WI38 (cell line): ENCODE measurements at regions not wholly inside any gene's neighbourhood (a gene's known extent, or its start where the extent isn't known, plus 50 kb on each side); places are given as distances from the start of the nearest gene placed in this dataset.
A peak's percentile ranks its signal among the peaks of the same experiment; 100 is the strongest.

Experiments
- H3K4me3 ChIP-seq: 2 replicates; pipeline ENCODE4 v1.5.1; 2011; ENCODE audit warnings: low read depth, mild to moderate bottlenecking, control low read depth, low read length
- CTCF ChIP-seq: IDR thresholded peaks from 2 replicates; pipeline ENCODE4 v1.5.1; 2012; ENCODE audit warnings: low read depth, mild to moderate bottlenecking, control low read depth, low read length

DNA sequence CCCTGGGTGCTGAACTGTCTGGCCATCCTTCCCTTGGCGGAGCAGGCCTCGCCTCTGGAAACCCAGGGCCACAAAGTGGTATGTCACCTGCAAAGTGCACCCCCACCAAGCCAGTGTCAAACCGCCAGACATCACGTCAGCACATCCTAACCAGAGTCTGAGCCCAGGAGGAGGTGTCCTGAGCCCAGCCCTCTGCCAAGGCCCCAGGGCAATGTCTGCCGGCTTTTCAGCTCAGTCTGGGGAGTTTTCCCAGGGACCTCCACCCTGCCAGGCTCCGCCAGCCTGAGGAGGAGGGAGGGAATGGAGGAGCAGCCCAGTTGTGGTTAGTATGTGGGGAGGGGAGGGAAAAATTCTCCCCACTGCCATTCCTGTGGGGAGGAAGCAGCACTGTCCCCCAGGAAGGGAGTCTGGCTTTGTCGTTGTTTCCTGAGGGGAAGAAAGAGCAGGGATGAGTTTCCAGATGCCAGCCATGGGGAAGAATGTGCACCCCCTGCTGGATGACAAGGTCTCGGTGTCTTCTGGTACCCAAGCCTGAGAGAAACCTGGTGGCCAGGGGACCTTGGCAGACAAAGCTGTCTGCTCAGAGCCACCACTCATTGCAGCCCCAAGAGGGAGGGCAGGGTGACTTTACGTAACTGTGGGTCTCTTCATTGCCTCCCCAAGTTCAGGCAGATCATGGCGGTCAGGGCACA lies 81.4 kb upstream of the CD82 start:
- H3K4me3 ChIP-seq: no peak overlapping the region
- TF ChIP-seq CTCF: peak; percentile 38

DNA sequence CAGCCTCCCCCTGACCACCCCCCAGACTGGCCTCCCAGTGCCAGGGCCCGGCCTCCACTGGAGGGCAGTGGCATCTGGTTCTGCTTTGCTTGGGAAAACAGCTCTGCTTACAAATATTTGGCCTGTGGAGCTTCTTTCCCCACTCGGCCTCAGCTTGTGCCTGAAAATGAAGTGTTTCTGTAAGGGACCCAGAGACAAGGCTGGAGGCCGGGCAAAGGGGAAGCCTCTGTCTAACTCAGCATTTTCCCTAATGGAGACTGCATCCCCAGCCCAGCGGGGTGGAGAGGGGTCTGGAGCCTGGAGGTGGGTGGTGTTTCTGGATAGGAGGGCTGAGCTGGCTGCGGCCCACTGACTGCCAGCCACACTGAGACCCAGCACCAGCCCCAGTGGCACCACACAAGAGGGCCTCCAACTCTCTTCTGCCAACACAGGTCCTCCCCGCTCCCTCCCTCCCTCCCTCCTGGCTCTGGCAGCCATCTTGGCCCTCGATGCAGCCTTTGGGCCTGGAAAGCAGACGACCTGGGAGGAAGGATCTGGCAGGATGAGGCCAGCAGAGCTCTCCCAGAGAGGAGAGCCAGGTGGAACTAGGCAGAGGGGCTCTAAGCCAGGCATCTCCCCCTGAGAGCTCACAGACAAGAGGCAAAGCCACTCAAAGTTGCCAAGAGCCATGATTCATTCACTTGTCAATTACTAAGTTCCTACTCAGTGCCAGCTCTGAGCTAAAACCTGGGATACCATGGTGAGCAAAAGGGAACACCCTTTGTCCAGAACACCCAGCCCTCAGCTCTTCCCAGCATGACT lies 77.1 kb upstream of the CD82 start:
- TF ChIP-seq CTCF: no peak

DNA sequence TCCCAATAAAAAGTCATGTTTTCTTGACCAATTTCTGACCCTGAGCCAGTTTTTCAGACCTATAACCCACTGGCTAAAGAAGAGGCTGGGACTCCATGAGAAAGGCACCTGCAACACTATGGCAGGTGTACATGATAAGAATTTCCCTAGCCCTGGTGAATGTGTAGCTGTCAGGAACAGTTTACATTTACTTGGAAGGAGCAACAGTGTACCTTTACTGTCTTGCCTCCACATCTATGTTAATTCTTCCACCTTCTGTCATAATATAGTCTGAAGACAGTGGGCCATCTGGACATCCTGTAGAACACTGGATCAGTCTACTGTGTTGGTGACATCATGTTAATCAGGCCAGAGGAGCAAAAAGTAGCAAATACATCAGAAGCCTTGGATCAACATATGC lies 72.1 kb upstream of the CD82 start:
- no peak for TF ChIP-seq CTCF

More for the DNA sequence above, 77.1 kb upstream of the CD82 start:
- H3K4me3 ChIP-seq: no peak overlapping the region

GRCh38 chr11:44493930-44494329 lies 71.5 kb upstream of the CD82 start:
- no peak for TF ChIP-seq CTCF
- no peak overlapping the region for H3K4me3 ChIP-seq

More for the DNA sequence above, 72.1 kb upstream of the CD82 start:
- no peak overlapping the region for H3K4me3 ChIP-seq

DNA sequence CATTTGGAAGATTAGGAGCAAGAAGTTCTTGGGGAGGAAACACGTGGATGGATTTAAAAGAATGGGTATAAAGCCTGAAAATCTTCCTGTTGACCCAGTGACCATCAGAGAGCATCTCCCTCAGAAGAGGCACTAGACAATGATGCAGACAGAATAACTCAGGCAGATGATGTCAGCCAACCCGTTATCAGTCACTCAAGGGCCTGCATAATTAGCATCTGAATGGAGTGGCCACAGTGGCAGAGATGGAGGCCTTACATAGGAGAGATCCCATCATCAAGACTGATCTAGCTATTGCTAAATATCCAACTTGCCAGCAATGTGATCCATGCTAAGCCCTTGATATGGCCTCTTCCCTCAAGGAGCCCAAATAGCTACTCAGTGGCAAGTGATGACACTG lies 70.7 kb upstream of the CD82 start:
- TF ChIP-seq CTCF: no peak
- H3K4me3 ChIP-seq: no peak overlapping the region

GRCh38 chr11:44496391-44496790 lies 69.1 kb upstream of the CD82 start:
- no peak overlapping the region for H3K4me3 ChIP-seq
- no peak for TF ChIP-seq CTCF
